Fibroblast of villous mesenchyme (primary cell): ENCODE measurements at regions not wholly inside any gene's neighbourhood (a gene's known extent, or its start where the extent isn't known, plus 50 kb on each side); places are given as distances from the start of the nearest gene placed in this dataset.
A peak's percentile ranks its signal among the peaks of the same experiment; 100 is the strongest.

ENCODE experiments used
- DNase-seq: peaks from one replicate; pipeline ENCODE4 v3.0.0-alpha.2; 2010; ENCODE audit warnings: low read depth
- H3K4me3 ChIP-seq: 2 replicates; pipeline ENCODE4 v1.5.1; 2011; ENCODE audit warnings: low read depth, mild to moderate bottlenecking, low read length
- TF ChIP-seq, protein P1 (sequence below): IDR thresholded peaks from 2 replicates; pipeline ENCODE4 v1.5.1; 2012; ENCODE audit warnings: low read depth, mild to moderate bottlenecking, low read length; ENCODE audit not compliant: insufficient read depth

DNA sequence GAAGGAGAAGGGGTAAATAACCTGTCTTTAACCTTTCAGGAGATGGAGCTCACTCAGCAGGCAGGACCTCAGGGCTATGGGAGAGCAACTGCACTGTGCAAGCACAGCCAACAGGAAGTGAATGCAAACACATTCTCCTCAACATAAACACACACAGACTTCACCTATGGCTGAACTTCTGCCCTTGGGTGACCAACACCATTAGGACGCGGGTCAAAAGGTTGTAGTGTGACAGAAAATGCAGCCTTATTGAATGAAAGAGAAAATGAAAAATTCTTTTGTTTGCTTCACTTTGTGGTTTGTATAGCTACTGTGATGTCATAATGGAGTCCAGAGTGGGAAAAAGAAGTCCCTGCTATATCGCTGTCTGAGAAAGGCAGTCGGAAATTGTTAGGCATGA is 323.0 kb downstream of the NDFIP2 start:
- TF ChIP-seq, protein P1, sequence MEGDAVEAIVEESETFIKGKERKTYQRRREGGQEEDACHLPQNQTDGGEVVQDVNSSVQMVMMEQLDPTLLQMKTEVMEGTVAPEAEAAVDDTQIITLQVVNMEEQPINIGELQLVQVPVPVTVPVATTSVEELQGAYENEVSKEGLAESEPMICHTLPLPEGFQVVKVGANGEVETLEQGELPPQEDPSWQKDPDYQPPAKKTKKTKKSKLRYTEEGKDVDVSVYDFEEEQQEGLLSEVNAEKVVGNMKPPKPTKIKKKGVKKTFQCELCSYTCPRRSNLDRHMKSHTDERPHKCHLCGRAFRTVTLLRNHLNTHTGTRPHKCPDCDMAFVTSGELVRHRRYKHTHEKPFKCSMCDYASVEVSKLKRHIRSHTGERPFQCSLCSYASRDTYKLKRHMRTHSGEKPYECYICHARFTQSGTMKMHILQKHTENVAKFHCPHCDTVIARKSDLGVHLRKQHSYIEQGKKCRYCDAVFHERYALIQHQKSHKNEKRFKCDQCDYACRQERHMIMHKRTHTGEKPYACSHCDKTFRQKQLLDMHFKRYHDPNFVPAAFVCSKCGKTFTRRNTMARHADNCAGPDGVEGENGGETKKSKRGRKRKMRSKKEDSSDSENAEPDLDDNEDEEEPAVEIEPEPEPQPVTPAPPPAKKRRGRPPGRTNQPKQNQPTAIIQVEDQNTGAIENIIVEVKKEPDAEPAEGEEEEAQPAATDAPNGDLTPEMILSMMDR: no peak
- no peak overlapping the region for H3K4me3 ChIP-seq
- no peak for DNase-seq

DNA sequence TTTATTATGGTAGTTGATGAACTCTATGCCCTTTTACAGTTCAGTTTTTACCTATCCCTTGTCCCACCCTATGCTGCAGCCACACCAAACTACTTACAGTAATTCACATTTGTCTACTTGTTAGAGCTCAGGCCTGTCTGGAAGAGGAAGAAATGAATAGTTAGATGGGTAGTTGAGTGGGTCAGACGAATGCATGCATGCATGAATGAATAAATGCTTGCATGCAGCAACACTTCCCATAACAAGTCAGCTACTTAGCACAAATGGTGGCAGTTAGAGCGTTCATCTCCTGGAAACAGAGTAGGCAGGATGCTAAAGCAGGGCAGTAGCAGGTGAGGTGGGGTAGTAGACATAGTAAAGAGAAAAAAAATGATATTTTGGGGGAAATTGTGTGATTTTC is 322.3 kb downstream of the NDFIP2 start:
- no peak for DNase-seq
- TF ChIP-seq, protein P1: no peak

DNA sequence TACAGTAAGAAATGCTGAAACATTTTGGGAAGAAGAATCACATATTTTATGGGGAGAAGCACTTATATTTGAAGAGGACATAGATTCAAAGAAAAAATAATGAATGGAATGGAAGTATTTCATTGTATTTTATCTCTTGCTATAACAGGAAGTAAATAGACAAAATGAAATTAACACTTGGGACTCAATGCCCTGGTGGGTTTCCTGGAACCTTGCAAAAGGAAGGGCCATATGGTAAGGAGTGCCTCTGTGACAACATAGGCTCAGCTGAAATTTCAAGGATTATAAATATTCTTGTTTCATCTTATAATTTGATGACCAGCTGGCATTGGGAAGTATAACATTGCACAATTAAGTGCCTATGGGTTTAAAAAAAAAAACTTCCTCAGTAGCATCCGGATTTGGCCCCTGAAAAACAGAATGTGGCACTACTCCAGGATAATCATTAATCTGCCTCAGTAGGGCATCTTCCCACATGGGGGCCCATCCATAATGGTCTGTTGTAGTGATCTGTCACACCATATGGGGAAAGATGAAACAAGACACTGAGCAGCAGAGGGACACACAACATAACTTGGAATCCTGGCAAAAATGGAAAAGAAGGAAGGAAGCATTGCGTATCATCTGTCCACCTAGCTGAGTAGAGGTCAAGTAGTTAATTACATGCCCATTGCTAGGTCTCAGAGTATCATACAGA is 321.6 kb downstream of the NDFIP2 start:
- TF ChIP-seq, protein P1: no peak
- DNase-seq: no peak
- no peak overlapping the region for H3K4me3 ChIP-seq

More for the DNA sequence above, 322.3 kb downstream of the NDFIP2 start:
- no peak overlapping the region for H3K4me3 ChIP-seq

DNA sequence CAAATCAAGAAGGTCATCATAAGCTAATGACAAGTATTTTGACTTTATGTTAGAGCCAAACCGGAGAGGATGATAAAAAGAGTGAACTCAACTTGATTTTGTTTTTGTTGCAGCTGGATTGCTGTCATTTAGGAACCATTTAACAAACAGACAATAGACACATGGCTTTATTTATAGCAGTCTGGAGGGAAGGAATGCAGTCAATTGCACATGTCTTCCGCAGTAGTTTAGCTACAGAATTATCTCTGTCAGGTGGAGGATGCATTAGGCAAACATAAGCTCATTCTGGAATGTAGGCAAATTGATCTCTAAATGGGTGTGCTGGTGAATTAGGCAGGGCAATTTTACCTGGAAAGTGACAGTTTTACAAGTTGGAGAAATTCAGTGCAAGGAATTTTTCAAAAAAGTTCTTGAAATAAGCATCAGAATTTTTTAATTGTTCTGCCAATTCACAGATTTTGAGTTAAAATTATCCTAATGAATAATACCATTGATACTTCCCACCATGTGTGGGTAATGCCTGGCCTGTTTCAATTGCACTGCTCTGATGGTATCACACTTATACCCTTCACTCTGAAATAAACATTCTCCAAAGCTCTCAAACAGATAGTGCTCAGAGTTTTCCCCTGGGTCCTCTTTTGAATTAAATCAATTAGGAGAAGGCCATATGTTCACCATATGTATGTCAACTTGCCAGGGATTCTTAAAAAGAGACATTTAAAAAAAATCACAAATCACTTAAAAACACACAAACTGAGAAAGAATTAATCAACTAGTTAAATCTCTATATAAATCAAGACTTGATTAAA is 318.3 kb downstream of the NDFIP2 start:
- TF ChIP-seq, protein P1: no peak
- DNase-seq: peak; percentile 44
- no peak overlapping the region for H3K4me3 ChIP-seq

GRCh38 chr13:79796136-79796535 is 315.2 kb downstream of the NDFIP2 start:
- TF ChIP-seq, protein P1: no peak
- no peak for DNase-seq
- H3K4me3 ChIP-seq: no peak overlapping the region

DNA sequence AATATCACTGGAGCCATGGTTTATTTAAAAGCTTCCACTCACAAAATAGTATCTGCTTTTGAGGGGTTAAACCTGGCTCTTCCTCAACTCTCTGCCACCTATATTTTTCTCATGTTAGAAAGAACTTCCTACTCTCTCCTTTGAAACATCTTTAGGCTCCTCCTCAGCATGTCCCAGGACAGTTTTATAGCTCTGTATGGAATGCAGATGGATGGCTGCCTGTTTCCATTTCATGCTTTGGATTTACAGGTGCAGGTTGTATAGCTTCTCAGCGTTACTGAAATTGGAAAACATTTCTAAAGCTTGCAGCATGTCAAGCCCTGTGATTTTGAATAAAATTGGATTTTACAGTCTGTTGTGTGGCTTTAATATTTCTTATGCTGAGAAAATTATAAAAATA is 314.0 kb downstream of the NDFIP2 start:
- H3K4me3 ChIP-seq: no peak overlapping the region
- no peak for DNase-seq
- TF ChIP-seq, protein P1: no peak
